Right kidney (tissue), 1 donor: ENCODE measurements at regions not wholly inside any gene's neighbourhood (a gene's known extent, or its start where the extent isn't known, plus 50 kb on each side); places are given as distances from the start of the nearest gene placed in this dataset.

Experiments
- DNase-seq: peaks from one replicate; pipeline ENCODE4 v3.0.0-alpha.2; 2016

GRCh38 chrX:6778544-6779503, 243.9 kb upstream of the VCX3A start:
- peak; percentile 13 for DNase-seq

- DNase-seq, result no peak
Observed at GRCh38 chrX:6777238-6778002, 242.5 kb upstream of the VCX3A start.

- DNase-seq, result no peak
Observed at GRCh38 chrX:6770936-6771335, 236.0 kb upstream of the VCX3A start.

GRCh38 chrX:6768881-6769280, 234.0 kb upstream of the VCX3A start:
- no peak for DNase-seq

- DNase-seq, result no peak
Observed at GRCh38 chrX:6761251-6761650, 226.3 kb upstream of the VCX3A start.

GRCh38 chrX:6759655-6760375, 224.9 kb upstream of the VCX3A start:
- DNase-seq, result no peak

GRCh38 chrX:6758234-6758633, 223.3 kb upstream of the VCX3A start:
- no peak for DNase-seq

- DNase-seq, result no peak
Observed at GRCh38 chrX:6757631-6758030, 222.7 kb upstream of the VCX3A start.

GRCh38 chrX:6748595-6748994, 213.7 kb upstream of the VCX3A start:
- no peak for DNase-seq

- DNase-seq, result no peak
Observed at GRCh38 chrX:6738518-6739470, 203.9 kb upstream of the VCX3A start.

GRCh38 chrX:6734844-6735634, 200.1 kb upstream of the VCX3A start:
- DNase-seq, result no peak

- DNase-seq, result no peak
Observed at GRCh38 chrX:6732101-6732500, 197.2 kb upstream of the VCX3A start.

- DNase-seq, result no peak
Observed at GRCh38 chrX:6729626-6730025, 194.7 kb upstream of the VCX3A start.

GRCh38 chrX:6718766-6719165, 183.8 kb upstream of the VCX3A start:
- DNase-seq, result no peak

- no peak for DNase-seq
Observed at GRCh38 chrX:6708676-6709380, 173.9 kb upstream of the VCX3A start.

GRCh38 chrX:6708041-6708440, 173.1 kb upstream of the VCX3A start:
- DNase-seq, result no peak

GRCh38 chrX:6707497-6707896, 172.6 kb upstream of the VCX3A start:
- no peak for DNase-seq

- DNase-seq, result no peak
Observed at GRCh38 chrX:6701085-6701484, 166.2 kb upstream of the VCX3A start.

GRCh38 chrX:6695717-6696116, 160.8 kb upstream of the VCX3A start:
- no peak for DNase-seq

GRCh38 chrX:6694977-6695376, 160.1 kb upstream of the VCX3A start:
- DNase-seq, result no peak
